Retina (tissue), 1 donor: ENCODE measurements at regions not wholly inside any gene's neighbourhood (a gene's known extent, or its start where the extent isn't known, plus 50 kb on each side); places are given as distances from the start of the nearest gene placed in this dataset.
A peak's percentile ranks its signal among the peaks of the same experiment; 100 is the strongest.
"Not testable (repeated sequence)": the region's sequence is repeated elsewhere in the genome, so short reads cannot be mapped to it uniquely, and the experiment has no call there.

Experiments
- DNase-seq: peaks from one replicate; pipeline ENCODE4 v3.0.0-alpha.2; 2016

GRCh38 chr2:235105821-235106359 is 154.1 kb downstream of the SH3BP4 start:
- DNase-seq = no peak

DNA sequence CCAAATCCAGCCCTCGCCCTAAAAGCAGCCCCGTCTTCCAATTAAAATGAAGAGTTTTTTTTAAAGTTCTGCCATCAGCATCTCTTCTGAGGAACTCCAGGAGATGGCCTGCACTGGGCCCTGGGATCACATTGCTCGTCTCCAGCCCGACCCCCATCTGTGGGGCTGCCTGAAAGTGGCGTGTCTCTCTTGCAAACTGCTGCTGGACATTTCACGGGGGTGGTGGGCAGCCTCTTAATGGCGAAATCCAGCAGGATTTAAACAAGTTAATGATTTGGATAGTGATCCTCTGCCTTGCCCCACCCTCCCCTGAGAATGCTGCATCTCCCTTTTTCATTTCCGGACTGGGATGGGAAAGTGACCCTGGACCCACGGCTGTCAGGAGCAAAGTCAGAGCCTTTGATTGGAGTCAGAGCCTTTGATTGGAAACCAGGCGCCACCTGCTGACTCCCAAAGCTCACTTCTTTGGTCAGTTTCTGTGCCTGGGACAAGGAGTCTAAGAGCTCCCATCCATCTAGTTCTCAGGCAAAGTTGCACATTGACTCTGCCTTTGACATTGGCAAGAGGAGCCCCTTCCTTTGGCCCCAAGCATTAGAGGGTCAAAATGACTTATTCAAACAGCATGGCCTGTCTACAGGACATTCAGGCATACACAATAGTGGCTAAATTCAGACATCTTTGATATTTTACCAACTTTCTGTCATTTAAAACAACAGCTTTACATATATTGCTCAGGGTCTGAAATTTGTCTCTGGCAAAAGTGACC is 155.2 kb downstream of the SH3BP4 start:
- DNase-seq = peak; percentile 77

GRCh38 chr2:235107640-235107951 is 155.8 kb downstream of the SH3BP4 start:
- no peak for DNase-seq

- DNase-seq = not testable (repeated sequence)
Observed at GRCh38 chr2:235109561-235109960, 157.7 kb downstream of the SH3BP4 start.

DNA sequence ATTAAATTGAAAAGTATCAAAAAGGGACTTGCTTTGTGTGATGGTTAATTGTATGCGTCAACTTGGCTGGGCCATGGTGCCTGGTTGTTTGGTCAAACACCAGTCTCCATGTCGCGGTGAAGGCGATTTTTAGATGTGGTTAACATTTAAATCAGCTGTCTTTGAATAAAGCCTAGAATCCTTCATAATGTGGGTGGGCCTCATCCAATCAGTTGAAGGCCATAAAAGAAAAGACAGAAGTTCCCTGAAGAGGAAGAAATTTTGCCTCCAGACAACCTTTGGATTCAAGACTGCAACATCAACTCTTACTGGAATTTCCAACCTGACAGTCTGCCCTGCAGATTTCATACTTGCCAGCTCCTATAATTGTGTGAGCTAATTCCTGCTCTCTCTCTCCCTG is 160.5 kb downstream of the SH3BP4 start:
- no peak for DNase-seq

DNA sequence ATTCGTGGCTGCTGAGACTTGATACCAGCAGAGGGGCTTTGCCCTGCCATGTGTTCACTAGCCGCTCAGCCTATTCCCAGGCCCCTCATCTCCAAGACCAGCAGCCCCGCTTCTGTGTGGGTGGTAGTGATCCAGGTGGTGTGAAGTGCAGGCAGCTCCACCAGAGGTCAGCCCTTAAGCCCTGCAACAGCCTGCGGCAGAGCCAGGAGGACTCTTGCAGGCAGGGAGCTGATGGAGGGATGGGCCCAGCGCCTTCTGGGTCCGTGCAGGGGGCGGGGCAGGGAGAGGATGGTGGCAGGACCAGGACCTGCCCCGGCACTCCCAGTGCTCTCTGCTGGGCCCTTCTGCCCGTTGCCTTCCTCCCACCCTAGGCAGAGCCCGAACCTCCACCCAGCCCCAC is 162.0 kb downstream of the SH3BP4 start:
- no peak for DNase-seq

GRCh38 chr2:235114286-235114685 is 162.5 kb downstream of the SH3BP4 start:
- DNase-seq = no peak

DNA sequence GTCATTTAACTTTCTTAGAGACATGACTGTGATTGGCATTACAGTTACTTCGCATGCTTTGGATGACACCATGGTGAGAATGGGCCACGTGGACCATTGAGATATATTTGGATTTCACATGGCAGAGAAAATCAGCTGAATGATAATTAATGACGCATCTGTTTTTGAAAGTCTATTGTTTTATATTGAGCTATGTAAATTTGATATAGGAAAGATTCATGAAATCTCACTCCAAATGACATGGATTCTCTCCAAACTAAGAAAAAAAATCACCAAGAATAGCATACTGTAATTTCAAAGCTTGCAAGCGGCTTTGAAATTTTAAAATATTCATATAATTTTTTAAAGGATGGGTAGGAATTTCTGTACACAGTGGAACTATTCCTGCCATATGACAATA is 163.7 kb downstream of the SH3BP4 start:
- no peak for DNase-seq

GRCh38 chr2:235116885-235117492 is 165.2 kb downstream of the SH3BP4 start:
- no peak for DNase-seq

DNA sequence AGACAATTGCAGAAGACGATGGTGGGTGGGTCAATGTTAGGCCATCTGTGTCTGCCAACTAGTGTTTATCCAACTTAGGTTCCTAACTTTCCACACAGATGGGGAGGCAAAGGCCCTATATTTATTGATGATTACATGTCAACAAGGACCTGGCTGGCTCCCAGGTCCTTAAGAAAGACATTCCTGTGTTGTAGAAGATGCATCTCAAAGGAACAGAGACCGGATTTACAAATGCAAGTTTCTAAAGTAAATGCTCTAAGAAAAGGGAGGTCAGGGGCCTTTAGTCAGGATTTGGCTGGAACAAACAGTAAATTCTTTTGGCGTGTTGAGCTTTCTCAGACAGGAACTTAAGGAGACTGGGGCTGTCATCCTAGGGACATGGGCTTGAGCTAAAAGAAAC is 175.0 kb downstream of the SH3BP4 start:
- DNase-seq = no peak

- DNase-seq = no peak
Observed at GRCh38 chr2:235127931-235128330, 176.1 kb downstream of the SH3BP4 start.

DNA sequence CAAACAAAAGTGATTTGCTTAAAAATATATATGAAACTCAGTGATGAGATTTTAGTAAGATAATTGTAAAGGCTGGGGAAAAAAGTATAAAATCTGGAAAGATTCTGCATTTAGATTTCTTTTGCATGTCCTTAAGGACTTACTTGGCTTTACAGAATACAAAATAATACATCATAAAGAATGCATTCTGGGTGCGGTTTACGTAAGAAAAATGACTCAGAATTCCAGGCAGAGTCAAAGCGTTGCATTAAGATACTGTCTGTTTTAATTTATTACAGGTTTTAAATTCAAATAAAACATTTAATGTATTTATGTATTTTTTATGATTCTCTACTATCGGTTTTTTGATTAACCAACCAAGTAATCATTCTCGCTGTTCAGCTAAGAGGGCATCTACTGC is 178.0 kb downstream of the SH3BP4 start:
- no peak for DNase-seq

- no peak for DNase-seq
Observed at GRCh38 chr2:235131334-235132305, 179.8 kb downstream of the SH3BP4 start.

- no peak for DNase-seq
Observed at GRCh38 chr2:235132651-235133050, 180.8 kb downstream of the SH3BP4 start.

DNA sequence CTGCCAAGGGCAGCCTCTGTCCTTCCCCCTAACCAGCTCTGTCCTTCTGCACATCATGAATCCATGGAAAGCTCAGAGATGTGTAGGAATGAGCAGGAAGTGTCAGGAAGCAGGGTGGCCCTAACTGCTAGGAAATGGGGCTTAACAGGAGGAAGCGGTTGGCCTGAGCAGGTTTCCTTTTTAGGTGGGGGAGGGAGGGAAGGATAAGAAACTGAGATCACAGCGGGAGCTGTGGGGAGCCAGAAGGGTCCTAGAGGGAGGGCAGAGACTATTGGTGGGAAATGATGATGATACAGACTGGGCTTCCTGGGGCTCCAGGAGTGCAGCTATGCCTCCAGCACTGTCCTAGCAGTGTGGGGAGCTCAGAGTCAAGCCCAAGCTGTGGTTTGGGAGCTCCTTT is 182.0 kb downstream of the SH3BP4 start:
- no peak for DNase-seq

DNA sequence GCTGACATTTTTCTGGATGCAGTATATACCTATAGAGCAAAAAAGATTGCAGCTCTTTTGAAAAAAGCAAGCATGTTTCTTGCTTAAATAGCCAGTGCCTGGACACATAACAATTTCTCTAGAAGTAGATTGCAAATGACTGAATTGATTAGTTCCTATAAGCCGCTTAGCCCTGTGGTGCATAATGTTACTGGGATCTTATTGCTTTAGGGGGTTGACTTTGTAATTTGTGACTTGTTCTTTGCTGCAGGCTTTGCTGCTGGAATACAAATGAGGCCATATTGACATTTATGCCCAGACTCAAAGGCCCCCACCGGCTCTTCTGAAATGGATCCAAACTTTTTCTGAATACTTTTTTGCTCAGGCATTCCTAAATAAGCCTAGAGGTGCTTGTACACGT is 182.6 kb downstream of the SH3BP4 start:
- no peak for DNase-seq

GRCh38 chr2:235135195-235135965 is 183.6 kb downstream of the SH3BP4 start:
- DNase-seq = no peak

- peak; percentile 64 for DNase-seq
Observed at GRCh38 chr2:235135990-235136561, 184.3 kb downstream of the SH3BP4 start.

GRCh38 chr2:235138339-235138738 is 186.5 kb downstream of the SH3BP4 start:
- DNase-seq = no peak

DNA sequence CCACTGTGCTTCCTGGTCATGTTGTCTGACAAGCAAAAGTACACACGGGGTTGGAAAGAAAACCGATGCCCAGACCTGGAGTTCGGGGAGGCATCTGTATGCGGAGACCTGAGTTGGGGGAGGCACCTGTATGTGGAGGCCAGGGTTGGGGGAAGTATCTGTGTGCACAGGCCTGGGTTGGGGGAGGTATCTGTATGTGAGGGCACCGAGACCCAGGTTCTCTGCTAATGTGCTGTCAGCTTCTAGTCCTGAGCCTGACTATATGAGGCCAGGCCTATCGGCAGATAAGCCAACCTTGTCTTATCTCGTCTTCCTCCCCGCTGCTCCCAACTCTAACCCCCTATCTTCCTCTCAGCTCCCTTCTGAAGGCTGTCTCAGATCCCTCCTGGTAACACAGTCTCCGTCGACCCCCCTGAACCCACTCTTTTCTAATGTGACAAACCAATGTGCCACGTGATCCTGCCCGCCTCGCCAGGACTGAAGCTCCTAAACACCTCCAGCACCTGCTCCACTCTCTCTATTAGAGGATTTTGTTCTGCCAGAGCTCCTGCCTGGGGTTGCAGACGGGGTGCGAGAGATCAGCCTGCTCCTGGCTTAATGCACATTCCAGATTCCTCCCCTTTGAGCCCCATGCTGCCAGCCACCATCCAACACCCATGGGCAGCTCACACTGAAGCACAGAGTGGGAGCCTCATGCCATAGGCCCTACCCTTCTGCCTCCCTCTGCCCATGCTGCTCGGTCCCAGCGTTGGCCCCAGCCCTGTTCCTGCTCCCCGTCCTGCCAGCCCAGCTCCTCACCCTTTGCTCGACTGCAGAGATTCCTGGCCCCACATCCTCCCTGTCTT is 188.4 kb downstream of the SH3BP4 start:
- no peak for DNase-seq

- no peak for DNase-seq
Observed at GRCh38 chr2:235140801-235141081, 188.9 kb downstream of the SH3BP4 start.
